Ishikawa (cell line): ENCODE measurements at regions not wholly inside any gene's neighbourhood (a gene's known extent, or its start where the extent isn't known, plus 50 kb on each side); places are given as distances from the start of the nearest gene placed in this dataset.

Experiments
- CEBPB ChIP-seq: IDR thresholded peaks from 2 replicates; pipeline ENCODE4 v1.6.1; 2012
- CREB1 ChIP-seq: IDR thresholded peaks from 2 replicates; pipeline ENCODE4 v1.6.1; 2012; ENCODE audit warnings: low read depth
- EGR1 ChIP-seq: IDR thresholded peaks from 2 replicates; pipeline ENCODE4 v1.6.1; 2012
- EP300 ChIP-seq: IDR thresholded peaks from 2 replicates; pipeline ENCODE4 v1.6.1; 2012; ENCODE audit warnings: borderline replicate concordance
- FOXM1 ChIP-seq: IDR thresholded peaks from 2 replicates; pipeline ENCODE4 v1.6.1; 2012; ENCODE audit warnings: low read depth, borderline replicate concordance
- MAX ChIP-seq: IDR thresholded peaks from 2 replicates; pipeline ENCODE4 v1.6.1; 2012
- NFIC ChIP-seq: IDR thresholded peaks from 2 replicates; pipeline ENCODE4 v1.6.1; 2012
- RAD21 ChIP-seq: IDR thresholded peaks from 2 replicates; pipeline ENCODE4 v1.6.1; 2012; ENCODE audit warnings: low read depth
- REST ChIP-seq: IDR thresholded peaks from 2 replicates; pipeline ENCODE4 v1.6.1; 2012; ENCODE audit warnings: low read depth, mild to moderate bottlenecking
- TAF1 ChIP-seq: IDR thresholded peaks from 2 replicates; pipeline ENCODE4 v1.6.1; 2012; ENCODE audit warnings: low read depth, mild to moderate bottlenecking
- TCF12 ChIP-seq: IDR thresholded peaks from 2 replicates; pipeline ENCODE4 v1.6.1; 2012; ENCODE audit warnings: low read depth
- TEAD4 ChIP-seq: IDR thresholded peaks from 2 replicates; pipeline ENCODE4 v1.6.1; 2012
- USF1 ChIP-seq: IDR thresholded peaks from 2 replicates; pipeline ENCODE4 v1.6.1; 2012
- YY1 ChIP-seq: IDR thresholded peaks from 2 replicates; pipeline ENCODE4 v1.6.1; 2012; ENCODE audit warnings: low read depth
- ZBTB7A ChIP-seq: IDR thresholded peaks from 2 replicates; pipeline ENCODE4 v1.6.1; 2012; ENCODE audit warnings: low read depth

- TF ChIP-seq TAF1 (no peak), CREB1 (no peak), FOXM1 (no peak), EP300 (no peak), EGR1 (no peak)
Measured at GRCh38 chr9:23526806-23527205, 299.2 kb downstream of the ELAVL2 start.

- TF ChIP-seq YY1 (no peak), RAD21 (no peak), NFIC (no peak), MAX (no peak), TEAD4 (no peak), TCF12 (no peak), EP300 (no peak), REST (no peak), FOXM1 (no peak), TAF1 (no peak), CREB1 (no peak), USF1 (no peak), CEBPB (no peak), ZBTB7A (no peak), EGR1 (no peak)
Measured at GRCh38 chr9:23532282-23532681, 293.8 kb downstream of the ELAVL2 start.

DNA sequence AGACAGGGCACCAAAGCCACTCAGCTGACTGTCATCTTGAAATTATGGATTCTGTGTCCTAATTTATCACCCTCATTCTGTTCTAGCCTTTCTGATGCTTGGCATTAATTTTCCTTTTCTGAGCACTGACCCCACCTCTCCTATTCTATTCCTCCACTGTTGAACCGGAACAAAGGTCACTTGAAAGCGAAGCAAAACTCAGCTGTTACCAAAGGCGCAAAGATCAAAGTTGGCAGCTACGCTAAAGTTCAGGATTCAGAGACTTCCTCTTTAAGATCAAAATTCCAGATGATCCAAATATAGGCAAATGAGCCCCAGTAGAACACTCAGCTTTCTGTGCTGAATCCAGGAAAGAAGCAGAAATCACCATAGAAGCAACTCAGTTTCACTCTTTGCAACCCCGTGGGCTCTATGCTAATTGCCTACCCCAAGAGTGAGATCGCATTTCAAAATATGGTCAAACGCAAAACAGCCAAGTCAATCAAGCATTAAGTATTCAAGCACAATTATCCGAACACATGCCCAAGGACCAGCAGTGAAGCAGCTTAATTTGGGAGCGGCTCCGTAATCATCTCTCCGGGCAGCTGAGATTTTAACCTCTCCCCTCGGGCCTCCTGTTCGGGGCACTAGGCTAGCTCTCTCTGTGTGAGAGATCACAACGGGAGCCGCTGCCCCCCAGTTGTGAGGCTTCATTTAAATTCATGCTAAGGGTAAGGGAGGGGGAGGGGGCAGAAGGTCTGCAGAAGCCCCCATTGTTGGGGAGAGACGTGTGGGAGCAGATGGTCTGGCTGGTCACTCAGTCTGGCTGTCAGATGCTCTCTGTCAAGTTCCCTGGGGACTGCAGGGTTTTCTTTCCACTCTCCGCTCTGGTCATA, 288.6 kb downstream of the ELAVL2 start:
- no peak for TF ChIP-seq TEAD4
- TF ChIP-seq EGR1, result no peak
- TF ChIP-seq ZBTB7A, result no peak
- no peak for TF ChIP-seq FOXM1

DNA sequence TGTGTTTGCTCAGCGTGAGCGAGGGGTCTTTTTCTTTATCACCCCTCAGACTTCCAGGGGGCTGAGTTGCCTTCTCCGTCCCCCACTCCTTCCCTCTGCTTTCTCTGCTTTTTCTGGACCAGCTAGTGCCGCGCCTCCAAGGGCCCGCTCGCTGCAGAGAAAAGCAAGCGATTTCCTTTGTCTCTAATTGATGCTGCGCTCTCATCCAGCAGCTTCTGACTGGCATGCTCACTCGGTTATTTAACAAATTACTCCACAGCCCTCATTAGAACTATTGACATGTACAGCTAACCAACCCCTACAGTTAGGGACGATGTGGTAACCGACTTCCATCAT, 288.0 kb downstream of the ELAVL2 start:
- TF ChIP-seq TAF1, result no peak
- no peak for TF ChIP-seq NFIC
- TF ChIP-seq MAX, result no peak
- TF ChIP-seq EGR1, result no peak
- TF ChIP-seq REST, result no peak
- TF ChIP-seq RAD21, result no peak
- no peak for TF ChIP-seq CREB1
- no peak for TF ChIP-seq ZBTB7A
- no peak for TF ChIP-seq YY1
- no peak for TF ChIP-seq TEAD4
- TF ChIP-seq EP300, result no peak
- no peak for TF ChIP-seq CEBPB
- TF ChIP-seq FOXM1, result no peak
- TF ChIP-seq USF1, result no peak
- TF ChIP-seq TCF12, result no peak

- TF ChIP-seq TEAD4 (no peak), RAD21 (no peak), CREB1 (no peak)
Measured at GRCh38 chr9:23538461-23539003, 287.5 kb downstream of the ELAVL2 start.

DNA sequence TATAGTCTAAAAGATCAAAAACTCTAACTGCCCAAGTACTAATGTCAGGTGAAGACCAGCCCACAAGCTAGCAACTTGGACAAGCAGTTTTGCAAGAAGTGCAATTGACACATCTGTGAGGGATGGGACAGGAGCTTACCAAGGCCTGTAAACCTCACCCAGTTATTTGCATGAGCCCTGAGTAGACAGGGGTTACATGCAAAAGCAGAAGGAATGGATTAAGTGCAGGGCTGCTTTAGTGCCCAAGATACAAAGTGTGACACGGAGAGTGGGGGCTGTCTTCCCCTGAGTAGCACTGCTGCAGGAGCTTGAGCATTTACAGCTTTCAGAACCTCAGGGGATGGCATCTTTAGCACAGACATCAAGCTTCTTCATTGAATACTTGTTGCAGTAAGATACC, 286.7 kb downstream of the ELAVL2 start:
- no peak for TF ChIP-seq FOXM1
- no peak for TF ChIP-seq EGR1
- no peak for TF ChIP-seq ZBTB7A
- no peak for TF ChIP-seq REST
- no peak for TF ChIP-seq TCF12
- no peak for TF ChIP-seq NFIC
- TF ChIP-seq TAF1, result no peak
- no peak for TF ChIP-seq CREB1
